GM19397 (cell line): ENCODE measurements at regions not wholly inside any gene's neighbourhood (a gene's known extent, or its start where the extent isn't known, plus 50 kb on each side); places are given as distances from the start of the nearest gene placed in this dataset.
"Not testable (repeated sequence)": the region's sequence is repeated elsewhere in the genome, so short reads cannot be mapped to it uniquely, and the experiment has no call there.

Experiments used
- ATAC-seq: cut with Tn5 transposase; IDR thresholded peaks from one replicate; pipeline ENCODE4 v1.9.1; 2021; ENCODE audit warnings: mild to moderate bottlenecking, moderate library complexity; ENCODE audit not compliant: unreplicated experiment

- ATAC-seq = no peak
These were observed 116.8 kb upstream of the SLC38A4 start for GRCh38 chr12:46942579-46942978.

DNA sequence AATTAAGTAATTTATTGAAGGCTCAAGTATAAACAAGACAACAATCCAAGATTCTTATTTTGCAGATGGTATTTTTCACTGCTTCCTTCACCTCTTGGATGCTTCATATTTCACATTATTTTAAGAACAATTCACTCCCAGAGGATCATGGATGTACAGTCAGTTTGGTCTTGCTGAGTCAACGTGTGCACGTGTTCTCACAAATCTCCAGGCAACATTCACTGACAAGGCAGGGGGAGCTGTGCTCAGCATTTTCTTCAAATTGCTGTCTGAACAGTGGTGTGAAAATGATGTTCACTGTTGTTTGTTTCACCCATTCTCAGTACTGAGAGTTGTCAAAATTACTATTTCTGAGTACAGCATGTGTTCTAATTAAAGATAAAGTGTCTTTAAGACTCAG, 118.3 kb upstream of the SLC38A4 start:
- ATAC-seq = no peak

DNA sequence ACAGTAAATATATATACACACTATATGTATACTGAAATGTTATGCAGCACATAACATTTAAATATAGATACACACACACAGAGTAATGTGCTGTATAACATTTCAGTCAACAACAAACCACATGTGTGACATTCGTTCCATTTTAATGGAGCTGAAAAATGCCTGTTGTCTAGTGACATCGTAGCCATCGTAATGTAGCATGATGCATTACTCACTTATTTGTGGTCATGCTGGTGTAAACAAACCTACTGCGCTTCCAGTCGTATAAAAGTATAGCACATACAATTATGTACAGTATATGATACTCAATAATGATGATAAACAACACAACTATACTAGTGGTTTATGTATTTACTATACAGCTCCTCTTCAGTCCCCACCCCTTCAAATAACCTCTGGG, 119.0 kb upstream of the SLC38A4 start:
- ATAC-seq = no peak

DNA sequence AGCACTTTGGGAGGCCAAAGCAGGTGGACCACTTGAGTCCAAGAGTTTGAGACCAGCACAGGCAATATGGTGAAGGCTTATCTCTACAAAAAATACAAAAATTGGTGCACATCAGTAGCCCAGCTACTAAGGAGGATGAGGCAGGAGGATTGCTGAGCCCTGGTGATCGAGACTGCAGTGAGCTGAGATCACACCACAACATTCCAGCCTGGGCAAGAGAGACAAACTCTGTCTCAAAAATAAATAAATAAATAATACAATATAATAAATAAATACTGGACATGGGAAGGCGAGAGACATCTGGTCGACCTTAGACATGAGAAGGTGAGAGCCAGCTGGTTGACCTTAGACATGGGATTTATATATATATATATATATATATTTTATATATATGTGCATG, 119.8 kb upstream of the SLC38A4 start:
- ATAC-seq = no peak

DNA sequence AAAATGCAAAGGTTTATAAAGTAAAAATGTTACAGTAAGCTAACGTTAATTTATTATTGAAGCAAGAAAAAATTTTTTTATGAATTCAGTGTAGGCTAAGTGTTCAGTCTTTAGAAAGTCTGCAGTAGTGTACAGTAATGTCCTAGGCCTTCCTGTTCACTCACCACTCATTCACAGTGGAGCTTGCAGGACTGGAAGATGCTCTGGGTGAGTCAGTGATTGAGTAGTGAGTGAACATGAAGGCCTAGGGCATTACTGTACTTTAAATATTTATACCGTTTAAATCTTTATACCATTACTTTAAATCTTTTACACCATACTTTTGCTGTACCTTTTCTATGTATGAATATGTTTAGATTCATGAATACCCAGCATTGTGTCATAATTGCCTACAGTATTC, 120.3 kb upstream of the SLC38A4 start:
- no peak for ATAC-seq

- ATAC-seq = no peak
These were observed 123.2 kb upstream of the SLC38A4 start for GRCh38 chr12:46948936-46949545.

GRCh38 chr12:46950094-46950493, 124.3 kb upstream of the SLC38A4 start:
- ATAC-seq = no peak

DNA sequence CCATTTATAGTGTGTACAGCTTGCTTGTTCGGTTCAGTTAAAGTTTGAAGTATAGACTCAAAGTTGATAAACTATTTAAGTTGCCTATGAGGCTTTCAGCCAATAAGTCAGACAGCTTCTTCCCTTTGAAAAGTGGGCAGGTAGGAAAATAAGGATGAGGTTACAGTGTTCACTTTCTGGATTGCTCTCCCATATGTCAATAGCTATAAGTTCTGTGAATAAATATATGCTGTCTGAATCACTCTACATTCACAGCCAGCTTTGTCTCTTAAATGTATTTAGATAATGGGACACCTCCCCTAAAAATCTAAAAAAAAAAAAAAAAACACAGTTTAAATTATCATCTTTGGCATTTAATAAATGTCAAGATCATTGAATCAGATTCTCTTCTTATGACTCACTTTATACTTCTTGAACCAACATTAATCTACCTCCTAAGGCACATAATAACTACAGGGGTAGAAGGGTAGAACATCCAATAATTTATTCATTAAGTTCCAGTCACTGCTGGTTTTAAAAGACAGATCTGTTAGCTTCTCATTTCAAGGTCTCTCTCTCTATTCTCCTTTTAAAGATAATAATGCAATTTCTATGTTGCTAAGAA, 126.4 kb upstream of the PCED1B start:
- no peak for ATAC-seq

- ATAC-seq = no peak
These were observed 122.9 kb upstream of the PCED1B start for GRCh38 chr12:46956451-46957035.

- no peak for ATAC-seq
These were observed 121.4 kb upstream of the PCED1B start for GRCh38 chr12:46958053-46958452.

DNA sequence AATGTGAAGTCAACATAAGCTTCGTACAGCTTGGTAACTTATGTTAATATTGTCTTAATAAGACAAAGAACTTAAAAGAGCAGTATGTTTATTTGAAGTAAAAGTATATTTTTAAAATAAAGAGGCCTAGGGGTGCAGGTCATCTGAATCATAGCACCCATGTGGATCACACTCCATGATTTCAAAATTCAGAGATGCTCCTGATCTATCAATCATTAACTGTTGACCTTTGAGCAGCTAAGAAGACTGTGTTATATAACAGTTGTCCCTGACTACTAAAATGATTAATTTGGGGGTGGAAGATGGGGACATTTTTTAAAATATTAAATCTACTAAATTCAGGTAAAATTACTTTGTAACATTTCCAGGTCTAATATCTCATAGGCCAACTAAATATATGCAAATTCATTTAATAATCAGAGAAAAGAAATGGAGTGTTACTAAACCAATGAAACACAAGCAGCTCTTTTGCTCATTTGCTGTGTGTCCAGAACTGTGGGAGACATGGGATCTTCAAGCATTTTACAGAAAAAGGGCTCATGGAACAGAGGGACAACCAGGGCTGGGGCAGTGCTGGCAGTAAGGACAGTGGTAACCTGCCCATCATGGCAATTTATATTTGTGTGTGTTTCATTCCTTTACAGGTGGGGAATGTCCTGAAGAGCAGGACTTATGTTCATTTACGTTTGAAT, 120.7 kb upstream of the PCED1B start:
- ATAC-seq = no peak

GRCh38 chr12:46959502-46959901, 119.9 kb upstream of the PCED1B start:
- ATAC-seq = no peak

DNA sequence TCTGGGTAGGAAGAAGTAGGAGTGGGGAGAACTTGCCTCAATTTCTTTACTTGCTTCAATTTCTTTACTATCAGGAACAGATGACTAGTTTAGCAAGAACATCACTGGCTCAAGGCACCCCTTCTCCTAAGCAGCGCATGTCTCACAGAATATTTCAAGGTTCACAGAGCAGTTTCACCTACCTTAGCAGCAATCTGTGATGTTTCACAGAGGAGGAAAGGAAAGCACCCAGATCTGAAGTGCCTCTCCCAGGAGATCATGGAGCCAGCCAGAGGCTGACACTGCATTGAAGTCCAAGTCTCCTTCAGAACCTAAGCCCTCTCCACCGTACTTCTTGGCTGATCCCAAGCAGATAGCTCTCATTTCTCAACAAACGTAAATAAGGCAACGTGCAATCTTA, 118.7 kb upstream of the PCED1B start:
- ATAC-seq = no peak

GRCh38 chr12:46963191-46963590, 116.2 kb upstream of the PCED1B start:
- ATAC-seq = no peak

GRCh38 chr12:46963977-46964971, 115.1 kb upstream of the PCED1B start:
- no peak for ATAC-seq

GRCh38 chr12:46965137-46965536, 114.3 kb upstream of the PCED1B start:
- no peak for ATAC-seq

DNA sequence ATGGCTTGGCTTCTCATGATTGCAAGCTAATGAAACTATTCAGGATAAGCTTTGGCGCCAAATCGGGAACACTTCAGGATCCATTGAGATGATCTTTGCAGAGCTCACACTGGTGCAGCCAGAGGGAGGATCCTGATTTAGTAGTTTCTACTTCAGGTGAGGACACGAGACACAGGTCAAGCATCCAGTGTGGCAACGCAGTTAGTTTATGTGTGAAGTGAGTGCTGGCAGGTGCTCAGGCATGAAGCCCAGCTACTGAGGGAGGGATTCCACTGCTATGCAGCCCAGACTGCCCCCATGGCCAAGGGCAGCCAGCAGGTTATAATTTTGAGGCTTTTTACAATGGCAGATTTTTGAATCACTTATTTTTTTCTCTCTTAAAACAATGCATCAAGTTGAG, 113.5 kb upstream of the PCED1B start:
- no peak for ATAC-seq

GRCh38 chr12:46970636-46971035, 108.8 kb upstream of the PCED1B start:
- no peak for ATAC-seq

- ATAC-seq = not testable (repeated sequence)
These were observed 105.5 kb upstream of the PCED1B start for GRCh38 chr12:46973937-46974336.

- no peak for ATAC-seq
These were observed 101.5 kb upstream of the PCED1B start for GRCh38 chr12:46977871-46978375.

- ATAC-seq = no peak
These were observed 97.8 kb upstream of the PCED1B start for GRCh38 chr12:46981622-46982021.
